ENCODE measurements at regions not wholly inside any gene's neighbourhood (a gene's known extent, or its start where the extent isn't known, plus 50 kb on each side); places are given as distances from the start of the nearest gene placed in this dataset.

- Histone ChIP-seq H2AFZ (replicated peaks; ENCODE audit: low read length, poor library complexity) (no peak overlapping the region), H4K20me1 (ENCODE audit: insufficient read depth, low read length) (no peaks in the 10 kb centered on the region), H3K4ac (ENCODE audit: low read depth, low read length) (no peak overlapping the region), H2BK20ac (ENCODE audit: low read depth, low read length) (no peak overlapping the region), H3K9me1 (ENCODE audit: insufficient read depth, low read length) (no peaks in the 10 kb centered on the region), H2BK15ac (ENCODE audit: low read depth, low read length) (no peak overlapping the region), H3K36me3 (ENCODE audit: control insufficient read depth, insufficient read depth, low read length) (no peaks in the 10 kb centered on the region), H4K91ac (ENCODE audit: insufficient read depth, low read depth, low read length) (no peak overlapping the region), H3K27ac (ENCODE audit: insufficient read depth, low read length) (no peak overlapping the region), H3K9ac (ENCODE audit: low read depth, low read length) (no peak overlapping the region), H3K27me3 (ENCODE audit: control insufficient read depth, insufficient read depth, low read length) (no peaks in the 10 kb centered on the region), H3K56ac (ENCODE audit: extremely low read depth, insufficient read depth, low read length) (no peak overlapping the region), H4K5ac (ENCODE audit: low read depth, low read length) (no peak overlapping the region), H3K9me3 (ENCODE audit: control insufficient read depth, insufficient read depth, low read length) (no peaks in the 10 kb centered on the region), H2BK120ac (ENCODE audit: low read depth, low read length) (no peak overlapping the region), H4K8ac (ENCODE audit: low read depth in 2 of 2, low read length in 2 of 2) (no peak overlapping the region), H3K4me3 (ENCODE audit: insufficient read depth, low read depth, low read length) (no peak overlapping the region), H3K14ac (replicated peaks; ENCODE audit: low read depth, low read length) (no peak overlapping the region), H3K18ac (ENCODE audit: low read depth, low read length) (no peak overlapping the region), H3K4me2 (ENCODE audit: low read depth, low read length) (no peak overlapping the region), H3K4me1 (ENCODE audit: control insufficient read depth, insufficient read depth, low read length) (no peaks in the 10 kb centered on the region), H3K23ac (ENCODE audit: low read depth, low read length) (no peak overlapping the region), H2AK9ac (replicated peaks; ENCODE audit: low read depth, low read length, poor library complexity) (no peak overlapping the region), H3K79me1 (ENCODE audit: low read depth in 1 of 2, low read length in 2 of 2) (no peaks in the 10 kb centered on the region), H2AK5ac (ENCODE audit: low read depth, low read length) (no peak overlapping the region), H2BK5ac (ENCODE audit: low read depth, low read length, poor library complexity, severe bottlenecking) (no peak overlapping the region)
- TF ChIP-seq NFE2L2 (IDR thresholded peaks at IDR 0.05; ENCODE audit: low read depth, low read length) (no peak), MAFK (IDR thresholded peaks at IDR 0.05; ENCODE audit: low read depth, low read length) (peak; percentile 53)
- CTCF ChIA-PET, result no interaction called here
- in situ Hi-C loops (cut with MboI; ENCODE audit: low sequenced_read_pairs), result no loop called here
- intact Hi-C loops (cut with micrococcal nuclease), result loop anchor here (1.0 kb wide), 1 partner anchor 17 kb away; no protein-coding TSS in a partner anchor
- POLR2A ChIA-PET (ENCODE audit: unreplicated experiment), result no interaction called here
- ATAC-seq (ENCODE audit: low read depth), result no peak
- no TSS peak for BruUV-seq (replicated peaks)
- no CpG with 5 or more reads among the region's 2 CpGs for WGBS, 2 experiments (ENCODE audit: extremely low coverage in 2 of 2, insufficient read length in 1 of 2)
- dilution Hi-C loops (cut with HindIII; ENCODE audit: low sequenced_read_pairs, unreplicated experiment), result no loop called here
- DNase-seq, result no peak
These were observed 455.9 kb downstream of the TAF11L14 start for GRCh38 chr5:18090177-18090576.

All from IMR-90 (cell line).